HG03460 (cell line): ENCODE measurements at regions not wholly inside any gene's neighbourhood (a gene's known extent, or its start where the extent isn't known, plus 50 kb on each side); places are given as distances from the start of the nearest gene placed in this dataset.
"Not testable (repeated sequence)": the region's sequence is repeated elsewhere in the genome, so short reads cannot be mapped to it uniquely, and the experiment has no call there.

ENCODE experiments used
- ATAC-seq: cut with Tn5 transposase; IDR thresholded peaks from one replicate; pipeline ENCODE4 v1.9.1; 2021; ENCODE audit not compliant: unreplicated experiment

GRCh38 chr4:26235500-26235899, 85.3 kb upstream of the RBPJ start:
- ATAC-seq, result no peak

GRCh38 chr4:26237916-26238315, 82.9 kb upstream of the RBPJ start:
- ATAC-seq, result no peak

DNA sequence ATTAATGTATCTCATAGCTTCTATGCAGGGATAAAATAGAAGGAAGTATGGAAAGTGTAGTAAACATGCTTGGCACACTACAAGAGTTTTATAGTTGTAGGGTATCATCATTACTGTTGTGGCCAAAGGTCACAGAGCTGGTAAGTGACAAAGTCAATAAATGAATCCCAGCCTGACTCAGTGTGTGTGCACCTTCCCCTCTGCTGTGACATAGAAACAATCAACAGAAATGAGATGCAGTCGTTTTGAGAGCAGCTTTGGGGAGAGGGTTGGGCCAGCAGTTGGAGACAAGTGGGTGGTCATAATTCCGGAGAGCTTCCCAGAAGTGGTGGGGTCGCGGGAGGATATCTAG, 82.4 kb upstream of the RBPJ start:
- no peak for ATAC-seq

DNA sequence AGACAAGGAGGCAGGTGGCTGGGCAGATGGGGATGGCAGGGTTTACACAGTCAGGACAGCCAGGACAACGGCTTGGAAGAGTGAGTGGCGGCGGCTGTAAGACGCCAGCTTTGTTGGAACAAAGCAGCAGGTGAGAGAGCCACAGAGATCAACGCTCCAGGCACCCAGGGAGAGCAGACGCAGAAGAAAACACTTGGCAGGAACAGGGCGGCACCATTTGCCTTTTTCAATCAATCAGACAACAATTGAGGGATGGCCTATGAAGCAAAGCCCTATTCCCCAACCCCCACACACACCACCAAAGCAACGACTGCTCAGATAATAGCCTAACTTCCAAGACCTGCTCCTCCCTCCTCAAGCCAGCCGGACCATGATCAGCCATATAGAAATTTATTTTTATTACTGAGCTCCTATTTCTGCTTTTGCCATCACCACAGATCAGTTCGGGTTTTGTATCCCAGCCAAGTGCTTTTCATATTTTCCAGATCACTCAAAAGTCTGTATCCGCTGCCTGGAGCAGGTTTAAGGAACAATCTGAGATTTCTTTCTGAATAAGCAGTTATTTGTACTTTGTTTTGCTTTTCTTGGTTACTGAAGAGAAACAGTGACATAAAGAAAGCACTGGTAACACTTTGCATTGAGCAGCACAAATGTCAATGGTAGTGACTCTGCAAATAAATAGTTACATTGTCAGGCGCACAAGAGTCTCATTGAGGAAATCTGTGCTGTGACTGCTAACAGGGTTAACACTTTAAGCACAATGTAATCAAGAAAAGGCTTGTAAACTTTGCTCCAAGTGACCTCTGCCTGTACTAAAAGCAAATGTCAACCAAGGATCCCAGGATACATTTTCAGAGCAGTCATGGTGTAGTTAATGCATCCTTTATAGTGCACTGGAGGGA, 81.8 kb upstream of the RBPJ start:
- no peak for ATAC-seq

DNA sequence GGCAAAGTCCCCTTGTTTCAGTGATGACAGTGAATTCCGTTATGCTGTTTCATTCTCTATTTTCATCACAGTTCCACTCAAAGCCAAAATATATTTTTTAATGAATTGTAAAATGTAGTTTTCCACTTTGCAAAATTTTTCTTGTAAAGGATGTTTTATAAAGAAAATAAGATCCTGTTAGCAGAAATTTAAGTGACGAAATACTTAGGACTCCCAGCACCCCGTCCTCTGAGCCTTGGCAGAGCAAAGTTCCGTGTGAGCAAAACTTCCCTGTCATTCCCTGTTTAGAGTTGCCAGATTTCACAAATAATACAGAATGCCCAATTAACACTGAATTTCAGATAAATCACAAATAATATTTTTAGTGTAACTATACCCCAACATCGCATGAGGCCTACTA, 81.0 kb upstream of the RBPJ start:
- no peak for ATAC-seq

DNA sequence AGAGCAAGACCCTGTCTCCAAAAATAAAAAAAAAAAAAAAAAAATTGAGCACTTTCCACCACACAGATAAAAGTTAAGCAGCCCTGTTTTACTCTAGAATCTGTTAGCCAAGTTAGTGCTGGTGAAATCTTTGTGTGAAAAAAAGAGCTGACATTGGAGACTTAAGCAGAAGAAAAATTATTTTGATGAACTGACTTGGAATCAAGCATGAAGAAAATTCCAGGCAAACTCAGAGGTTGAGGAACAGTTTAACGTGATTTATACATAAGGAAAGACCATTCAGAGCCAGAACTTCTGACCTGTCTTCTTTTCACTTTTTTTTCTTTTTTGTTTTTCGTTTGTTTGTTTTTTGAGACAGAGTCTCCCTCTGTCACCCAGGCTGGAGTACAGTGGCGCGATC, 79.6 kb upstream of the RBPJ start:
- ATAC-seq, result no peak

DNA sequence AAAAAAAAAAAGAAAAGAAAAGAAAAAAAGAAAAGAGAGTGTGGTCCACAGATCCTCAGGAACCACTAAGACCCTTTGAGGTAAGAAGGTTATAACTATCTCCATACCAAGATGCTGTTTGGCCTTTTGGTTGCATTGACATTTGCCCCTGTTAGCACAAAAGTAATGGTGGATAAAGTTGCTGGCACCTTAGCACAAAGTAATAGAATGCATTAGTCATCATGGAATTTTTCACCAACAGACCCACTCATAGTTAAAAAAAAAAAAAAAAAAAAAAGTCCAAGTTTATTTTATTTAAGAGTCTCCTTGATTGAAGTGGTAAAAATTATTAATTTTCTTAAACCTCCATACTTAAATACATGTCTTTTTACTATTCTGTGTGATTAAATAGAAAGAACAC, 78.4 kb upstream of the RBPJ start:
- ATAC-seq, result no peak

DNA sequence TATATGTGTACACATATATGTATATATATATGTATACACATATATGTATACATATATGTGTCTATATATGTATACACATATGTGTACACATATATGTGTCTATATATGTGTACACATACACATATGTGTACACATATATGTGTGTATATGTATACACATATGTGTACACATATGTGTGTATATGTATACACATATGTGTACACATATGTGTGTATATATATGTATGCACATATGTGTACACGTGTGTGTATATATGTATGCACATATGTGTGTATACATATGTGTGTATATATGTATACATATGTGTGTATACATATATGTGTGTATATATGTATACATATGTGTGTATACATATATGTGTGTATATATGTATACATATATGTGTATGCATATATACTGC, 76.7 kb upstream of the RBPJ start:
- ATAC-seq, result not testable (repeated sequence)

GRCh38 chr4:26248647-26249046, 72.2 kb upstream of the RBPJ start:
- no peak for ATAC-seq

DNA sequence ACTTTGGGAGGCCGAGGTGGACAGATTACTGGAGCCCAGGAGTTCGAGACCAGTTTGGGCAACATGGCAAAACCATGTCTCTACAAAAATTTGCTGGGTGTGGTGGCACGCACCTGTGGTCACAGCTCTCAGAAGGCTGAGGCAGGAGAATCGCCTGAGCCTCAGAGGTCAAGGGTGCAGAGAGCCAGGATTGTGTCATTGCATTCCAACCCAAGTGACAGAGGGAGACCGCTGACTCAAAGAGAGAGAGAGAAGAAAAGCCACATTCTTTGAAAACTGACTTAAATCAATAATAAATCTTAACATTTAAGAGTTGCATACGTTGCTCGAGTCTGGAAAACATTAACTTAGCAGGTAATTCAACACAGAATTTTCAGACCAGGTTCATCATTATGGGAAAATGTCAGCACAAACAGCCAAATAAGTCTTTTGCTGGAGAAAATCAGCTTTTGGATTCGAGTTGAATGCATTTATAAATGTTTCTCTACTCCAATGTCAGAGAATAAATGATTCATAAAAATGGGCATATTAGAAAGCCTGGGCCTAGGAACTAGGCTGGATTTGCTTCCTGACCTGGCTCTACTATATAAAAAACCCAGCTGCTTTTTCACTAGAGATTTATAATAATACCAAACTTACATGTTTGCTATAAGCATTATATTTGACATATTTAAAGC, 68.3 kb upstream of the RBPJ start:
- ATAC-seq, result peak; percentile 54

DNA sequence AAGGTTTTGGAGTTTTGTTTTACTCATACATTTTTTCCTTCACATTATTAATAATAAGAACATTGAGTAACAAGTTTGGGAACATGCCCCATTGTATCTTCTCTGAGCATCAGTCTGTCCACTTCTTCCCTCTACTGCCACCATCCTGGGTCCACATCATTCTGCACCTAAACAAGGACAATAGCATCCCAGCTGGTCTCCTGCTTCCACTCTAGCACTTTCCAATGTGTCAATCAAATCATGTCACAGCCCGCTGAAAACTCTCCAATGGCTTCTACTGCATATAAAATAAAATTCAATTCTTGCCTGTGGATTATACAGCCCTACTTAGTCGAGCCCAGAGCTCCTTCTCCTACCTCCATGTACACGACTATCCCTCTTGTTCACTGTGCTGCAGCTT, 66.8 kb upstream of the RBPJ start:
- ATAC-seq, result no peak

GRCh38 chr4:26255989-26256388, 64.8 kb upstream of the RBPJ start:
- ATAC-seq, result no peak

DNA sequence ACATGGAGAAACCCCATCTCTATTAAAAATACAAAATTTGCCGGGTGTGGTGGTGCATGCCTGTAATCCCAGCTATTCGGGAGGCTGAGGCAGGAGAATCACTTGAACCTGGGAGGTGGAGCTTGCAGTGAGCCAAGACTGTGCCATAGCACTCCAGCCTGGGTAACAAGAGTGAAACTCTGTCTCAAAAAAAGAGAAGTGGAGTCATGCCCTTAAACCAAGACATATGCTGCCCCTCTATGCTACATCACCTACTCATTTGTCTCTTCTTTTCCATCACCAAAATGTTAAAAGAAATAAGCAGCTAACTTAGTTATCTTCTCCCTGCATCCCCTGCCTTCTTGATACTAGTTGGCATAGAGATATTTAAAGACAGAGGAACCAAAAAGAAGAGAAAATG, 63.4 kb upstream of the RBPJ start:
- ATAC-seq, result not testable (repeated sequence)

DNA sequence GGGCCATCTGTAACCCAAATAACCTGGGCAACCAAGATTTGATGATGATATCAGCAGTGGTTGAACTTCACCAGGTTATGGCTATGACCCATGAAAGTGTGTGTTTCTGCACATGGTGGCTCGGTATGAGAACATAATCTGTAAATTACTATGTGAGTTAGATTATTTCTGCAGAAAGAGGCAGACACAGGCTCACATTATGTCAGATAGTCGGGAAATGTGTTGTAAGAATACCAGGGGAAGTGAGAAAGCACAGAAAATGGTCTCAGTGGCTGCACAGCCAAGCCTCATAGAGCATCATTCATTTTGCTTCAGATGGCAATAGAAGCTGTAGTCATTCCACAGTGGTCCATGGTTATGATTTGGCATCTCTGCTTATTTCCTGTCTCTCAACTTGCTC, 63.0 kb upstream of the RBPJ start:
- ATAC-seq, result peak; percentile 88

DNA sequence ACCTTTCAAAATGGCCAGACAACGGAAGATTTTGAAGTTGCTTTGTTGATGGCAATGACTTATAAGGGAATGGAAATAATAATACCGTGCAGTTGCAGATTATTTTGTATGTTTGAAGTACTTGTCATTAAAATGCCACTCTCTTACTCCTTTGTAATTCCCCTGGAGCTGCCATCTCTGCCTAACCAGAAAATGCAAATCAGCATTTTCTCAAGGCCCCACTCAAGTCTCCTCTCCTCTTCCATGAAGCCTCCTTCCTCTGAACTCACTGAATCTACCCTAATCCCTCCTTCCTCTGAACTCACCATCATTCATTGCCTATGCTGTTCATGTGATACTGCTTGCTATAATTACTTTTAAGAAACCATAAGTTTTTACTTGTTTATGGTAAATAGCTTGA, 60.2 kb upstream of the RBPJ start:
- no peak for ATAC-seq

- no peak for ATAC-seq
Observed at GRCh38 chr4:26261405-26261804, 59.4 kb upstream of the RBPJ start.

DNA sequence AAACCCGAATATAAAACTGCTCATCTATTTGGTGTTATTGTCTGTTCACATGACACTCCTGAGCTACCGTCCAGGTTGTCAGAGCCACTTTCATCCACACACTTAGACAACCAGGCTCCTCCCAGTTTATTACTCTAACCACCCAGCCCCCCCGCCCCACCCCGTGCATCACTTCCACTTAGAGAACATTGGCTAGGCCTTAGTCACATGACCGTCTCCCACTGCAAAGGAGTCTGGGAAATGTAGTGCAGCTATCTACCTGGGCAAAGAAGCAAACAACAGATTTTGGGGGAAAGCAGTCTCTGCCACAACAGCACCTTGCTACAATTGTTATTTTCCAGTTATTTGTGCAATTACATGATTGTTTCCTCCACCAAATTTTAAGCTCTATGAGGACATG, 57.6 kb upstream of the RBPJ start:
- ATAC-seq, result no peak

- no peak for ATAC-seq
Observed at GRCh38 chr4:26264109-26264508, 56.7 kb upstream of the RBPJ start.

DNA sequence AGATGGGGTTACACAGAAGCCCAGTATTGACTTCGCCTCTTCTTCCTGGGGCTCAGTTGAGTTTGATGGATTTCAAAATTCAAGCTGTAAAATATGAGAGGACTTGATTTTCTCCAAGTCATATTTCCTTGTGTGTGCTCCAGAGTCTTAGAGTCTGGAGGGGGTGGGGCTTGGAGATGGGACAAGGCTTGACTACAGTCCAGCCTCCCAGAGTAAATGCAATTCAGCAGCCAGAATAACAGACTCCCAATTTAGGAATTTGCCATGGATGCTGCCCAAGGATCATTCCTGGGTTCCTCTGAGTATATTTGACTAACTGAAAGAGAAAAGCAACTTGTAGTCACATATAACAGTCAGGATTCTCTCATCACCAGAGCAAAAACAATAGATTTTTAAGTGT, 53.7 kb upstream of the RBPJ start:
- ATAC-seq, result no peak

- no peak for ATAC-seq
Observed at GRCh38 chr4:26268246-26268645, 52.6 kb upstream of the RBPJ start.

DNA sequence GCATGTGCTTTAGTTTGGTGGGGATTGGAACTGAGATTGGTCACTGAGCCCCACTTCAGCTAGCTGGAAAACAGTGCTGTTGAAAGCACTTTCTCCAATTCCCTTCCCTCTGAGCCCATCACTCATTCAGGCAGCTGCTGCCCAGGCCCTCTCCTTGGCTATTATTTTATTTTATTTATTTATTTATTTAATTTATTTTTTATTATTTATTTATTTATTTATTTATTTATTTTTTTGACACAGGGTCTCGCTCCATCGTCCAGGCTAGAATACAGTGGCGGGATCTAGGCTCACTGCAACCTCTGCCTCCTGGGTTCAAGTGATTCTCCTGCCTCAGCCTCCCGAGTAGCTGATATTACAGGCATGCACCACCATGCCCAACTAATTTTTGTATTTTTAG, 51.8 kb upstream of the RBPJ start:
- ATAC-seq, result no peak
